HepG2 (cell line): ENCODE measurements at regions not wholly inside any gene's neighbourhood (a gene's known extent, or its start where the extent isn't known, plus 50 kb on each side); places are given as distances from the start of the nearest gene placed in this dataset.

Experiments used
- ATF1 ChIP-seq: IDR thresholded peaks from 2 replicates; pipeline ENCODE4 v1.6.1; 2016; ENCODE audit warnings: mild to moderate bottlenecking, control low read depth
- HDAC6 ChIP-seq: fragments of 200-600 bp; sonication (generic); IDR thresholded peaks from 2 replicates; pipeline ENCODE4 v1.7.0; 2017; ENCODE audit warnings: mild to moderate bottlenecking, antibody characterized with exemption, low read length, low read depth
- MTERF4 ChIP-seq: sonication (generic); formaldehyde crosslinking; IDR thresholded peaks from 2 replicates; pipeline ENCODE4 v1.8.0; 2023; ENCODE audit warnings: mild to moderate bottlenecking, missing genetic modification reagents
- RAD21 ChIP-seq: fragments of 450-650 bp; formaldehyde crosslinking; IDR thresholded peaks from 2 replicates; pipeline ENCODE4 v1.5.0; 2020; ENCODE audit warnings: mild to moderate bottlenecking
- ZC3H13 ChIP-seq: sonication (generic); formaldehyde crosslinking; IDR thresholded peaks from 2 replicates; pipeline ENCODE4 v1.8.1; 2023; ENCODE audit warnings: mild to moderate bottlenecking, missing genetic modification reagents, moderate library complexity
- ZNF629 ChIP-seq: sonication (generic); formaldehyde crosslinking; conservative IDR thresholded peaks from 2 replicates; pipeline ENCODE4 v1.5.0; 2020; ENCODE audit warnings: missing genetic modification reagents
- ZNF776 ChIP-seq: sonication (generic); formaldehyde crosslinking; IDR thresholded peaks from 2 replicates; pipeline ENCODE4 v1.4.0; 2020; ENCODE audit warnings: mild to moderate bottlenecking, missing genetic modification reagents

DNA sequence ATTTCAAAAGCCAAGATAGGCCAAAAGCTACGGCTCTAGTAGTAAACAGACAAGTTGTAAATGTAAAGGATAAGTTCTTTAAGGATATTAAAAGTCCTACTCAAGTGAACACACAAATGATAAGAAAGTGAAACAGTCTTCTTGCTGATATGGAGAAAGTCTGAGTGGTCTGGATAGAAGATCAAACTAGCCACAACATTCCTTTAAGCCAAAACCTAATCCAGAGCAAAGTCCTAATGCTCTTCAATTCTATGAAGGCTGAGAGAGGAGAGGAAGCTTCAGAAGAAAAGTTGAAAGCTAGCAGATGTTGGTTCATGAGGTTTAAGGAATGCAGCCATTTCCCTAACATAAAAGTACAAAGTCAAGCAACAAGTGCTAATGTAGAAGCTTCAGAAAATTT is 111.7 kb upstream of the ZEB2 start:
- TF ChIP-seq ZNF629 (CRISPR knock-in tag) (no peak), HDAC6 (no peak), MTERF4 (CRISPR knock-in tag) (no peak), ZC3H13 (CRISPR knock-in tag) (no peak), RAD21 (CRISPR knock-in tag) (no peak), ZNF776 (CRISPR knock-in tag) (no peak), ATF1 (CRISPR knock-in tag) (no peak)
